D721Med (cell line): ENCODE measurements at regions not wholly inside any gene's neighbourhood (a gene's known extent, or its start where the extent isn't known, plus 50 kb on each side); places are given as distances from the start of the nearest gene placed in this dataset.

Source experiments
- DNase-seq: peaks from one replicate; pipeline ENCODE4 v3.0.0; 2011; ENCODE audit warnings: low spot score; ENCODE audit not compliant: insufficient read length
- FAIRE-seq: peaks from 2 replicates; lab custom pipeline; 2011; peaks lifted over from hg19 to GRCh38; lab: Jason Lieb, UNC
- CTCF ChIP-seq: IDR thresholded peaks from 2 replicates; pipeline ENCODE4 v1.5.1; 2012; ENCODE audit warnings: mild to moderate bottlenecking, control low read depth; ENCODE audit not compliant: insufficient read depth; ENCODE audit errors: missing control alignments

- FAIRE-seq = no peak
Observed at GRCh38 chr2:57859755-57860154, 186.9 kb upstream of the VRK2 start.

GRCh38 chr2:57862153-57862552, 184.5 kb upstream of the VRK2 start:
- FAIRE-seq (no peak), DNase-seq (no peak)
- TF ChIP-seq CTCF = no peak

More at GRCh38 chr2:57859755-57860154, 186.9 kb upstream of the VRK2 start:
- DNase-seq = no peak
- no peak for TF ChIP-seq CTCF

GRCh38 chr2:57862727-57863126, 183.9 kb upstream of the VRK2 start:
- FAIRE-seq (peak; percentile 99), DNase-seq (no peak)
- no peak for TF ChIP-seq CTCF

- no peak for DNase-seq
- FAIRE-seq = no peak
- no peak for TF ChIP-seq CTCF
Observed at GRCh38 chr2:57864926-57865325, 181.7 kb upstream of the VRK2 start.

GRCh38 chr2:57867730-57868129, 178.9 kb upstream of the VRK2 start:
- FAIRE-seq (no peak), DNase-seq (no peak)
- no peak for TF ChIP-seq CTCF

- no peak for DNase-seq
- TF ChIP-seq CTCF = no peak
- no peak for FAIRE-seq
Observed at GRCh38 chr2:57868619-57869139, 177.9 kb upstream of the VRK2 start.

GRCh38 chr2:57869758-57870344, 176.8 kb upstream of the VRK2 start:
- no peak for DNase-seq
- FAIRE-seq = no peak
- no peak for TF ChIP-seq CTCF
